ENCODE measurements at regions not wholly inside any gene's neighbourhood (a gene's known extent, or its start where the extent isn't known, plus 50 kb on each side); places are given as distances from the start of the nearest gene placed in this dataset.
"Not testable (repeated sequence)": the region's sequence is repeated elsewhere in the genome, so short reads cannot be mapped to it uniquely, and the experiment has no call there.

- not testable (repeated sequence) for TF ChIP-seq CHD2 (IDR thresholded peaks at IDR 0.05; ENCODE audit: low read length); TAF7 (optimal IDR thresholded peaks at IDR 0.05; ENCODE audit: borderline replicate concordance, low read depth, low read length); SIRT6 (IDR thresholded peaks at IDR 0.05; ENCODE audit: low read length); BRCA1 (IDR thresholded peaks at IDR 0.05; ENCODE audit: low read depth, low read length); CEBPB (IDR thresholded peaks at IDR 0.05; ENCODE audit: low read depth, low read length); POLR2A (IDR thresholded peaks at IDR 0.05; ENCODE audit: control extremely low read depth in 1 of 2, low read depth in 2 of 2, low read length in 2 of 2); CTCF (IDR thresholded peaks at IDR 0.05; ENCODE audit: control extremely low read depth in 1 of 3, insufficient read depth in 1 of 3, low read depth in 1 of 3, low read length in 3 of 3); GTF2F1 (IDR thresholded peaks at IDR 0.05; ENCODE audit: borderline replicate concordance, low read depth, low read length); YY1 (IDR thresholded peaks at IDR 0.05; ENCODE audit: low read depth, low read length); TEAD4 (IDR thresholded peaks at IDR 0.05; ENCODE audit: low read depth, low read length)
These were observed 1349.1 kb downstream of the TP53TG3F start for GRCh38 chr16:34808530-34808929.
